GM23248 (cell line): ENCODE measurements at regions not wholly inside any gene's neighbourhood (a gene's known extent, or its start where the extent isn't known, plus 50 kb on each side); places are given as distances from the start of the nearest gene placed in this dataset.

Experiments used
- DNase-seq: peaks from one replicate; pipeline ENCODE4 v3.0.0-alpha.2; 2015
- H2AFZ ChIP-seq: fragments of 200-600 bp; sonication (generic); 2 replicates; pipeline ENCODE4 v1.6.1; 2016; ENCODE audit warnings: antibody characterized with exemption
- H3F3A ChIP-seq: fragments of 200-600 bp; sonication (generic); 2 replicates; pipeline ENCODE4 v1.6.1; 2016; ENCODE audit warnings: mild to moderate bottlenecking, antibody characterized with exemption, mixed run types; ENCODE audit not compliant: insufficient read depth
- H3K27ac ChIP-seq: fragments of 200-600 bp; sonication (generic); 2 replicates; pipeline ENCODE4 v1.5.1; 2016; ENCODE audit warnings: mild to moderate bottlenecking
- H3K27me3 ChIP-seq: fragments of 200-600 bp; sonication (generic); replicated peaks from 2 replicates; pipeline ENCODE4 v1.6.1; 2016; ENCODE audit warnings: mild to moderate bottlenecking; ENCODE audit not compliant: insufficient read depth
- H3K36me3 ChIP-seq: fragments of 200-600 bp; sonication (generic); 2 replicates; pipeline ENCODE4 v1.6.1; 2016; ENCODE audit warnings: low read depth, mild to moderate bottlenecking
- H3K4me1 ChIP-seq: fragments of 200-600 bp; sonication (generic); 2 replicates; pipeline ENCODE4 v1.6.1; 2016; ENCODE audit warnings: mild to moderate bottlenecking; ENCODE audit not compliant: insufficient read depth
- H3K4me2 ChIP-seq: fragments of 200-600 bp; sonication (generic); one replicate; pipeline ENCODE4 v1.6.1; 2016; ENCODE audit warnings: mild to moderate bottlenecking; ENCODE audit not compliant: unreplicated experiment
- H3K4me3 ChIP-seq: fragments of 200-600 bp; sonication (generic); 2 replicates; pipeline ENCODE4 v1.5.1; 2016; ENCODE audit warnings: mild to moderate bottlenecking
- H3K79me2 ChIP-seq: fragments of 200-600 bp; sonication (generic); 2 replicates; pipeline ENCODE4 v1.6.1; 2016; ENCODE audit warnings: mild to moderate bottlenecking; ENCODE audit not compliant: insufficient read depth
- H3K9ac ChIP-seq: fragments of 200-600 bp; sonication (generic); 2 replicates; pipeline ENCODE4 v1.6.1; 2016; ENCODE audit warnings: mild to moderate bottlenecking
- H3K9me2 ChIP-seq: fragments of 200-600 bp; sonication (generic); 2 replicates; pipeline ENCODE4 v1.6.1; 2016; ENCODE audit warnings: mixed run types, mild to moderate bottlenecking, moderate library complexity; ENCODE audit not compliant: insufficient read depth
- H3K9me3 ChIP-seq: fragments of 200-600 bp; sonication (generic); one replicate; pipeline ENCODE4 v1.6.1; 2017; ENCODE audit warnings: low read depth
- H4K20me1 ChIP-seq: fragments of 200-600 bp; sonication (generic); 2 replicates; pipeline ENCODE4 v1.6.0; 2016; ENCODE audit not compliant: insufficient read depth
- EZH2 ChIP-seq: fragments of 200-600 bp; sonication (generic); IDR thresholded peaks from 2 replicates; pipeline ENCODE4 v1.6.1; 2018; ENCODE audit warnings: antibody characterized with exemption, mild to moderate bottlenecking; ENCODE audit not compliant: insufficient read depth, poor library complexity, severe bottlenecking
- EZH2phosphoT487 ChIP-seq: fragments of 200-600 bp; sonication (generic); IDR thresholded peaks from 2 replicates; pipeline ENCODE4 v1.6.1; 2018; ENCODE audit warnings: antibody characterized with exemption, moderate library complexity, mild to moderate bottlenecking, low read depth; ENCODE audit not compliant: insufficient read depth
- WGBS, 2 experiments: methylation state at CpG; one replicate each; pipeline ENCODE4 v1.1.6; 2015 to 2017; ENCODE audit warnings: low lambda C conversion rate in 2 of 2, low coverage in 1 of 2; ENCODE audit errors: missing lambda C conversion rate in 2 of 2; 5-methylcytosine and 5-hydroxymethylcytosine counted together
- in situ Hi-C: fragments of 300-500 bp; cut with MboI; formaldehyde crosslinking; loops from 2 replicates; pipeline ENCODE4 v1.15.0; 2020

- Histone ChIP-seq H3K9me3 (no peaks in the 10 kb centered on the region), H2AFZ (no peak overlapping the region), H3K27me3 (no peaks in the 10 kb centered on the region), H3K79me2 (no peaks in the 10 kb centered on the region), H3K4me1 (no peaks in the 10 kb centered on the region), H4K20me1 (no peaks in the 10 kb centered on the region), H3K4me2 (no peak overlapping the region), H3K9ac (no peak overlapping the region), H3K4me3 (no peak overlapping the region), H3K9me2 (no peaks in the 10 kb centered on the region), H3K27ac (no peak overlapping the region), H3K36me3 (no peaks in the 10 kb centered on the region), H3F3A (no peaks in the 10 kb centered on the region)
- TF ChIP-seq EZH2phosphoT487 = no peak
- TF ChIP-seq EZH2 = no peak
- WGBS, 2 experiments = 45 to 55% methylated on average over 4 of the region's 4 CpGs
- in situ Hi-C loops = no loop called here
- no peak for DNase-seq
Observed at GRCh38 chr10:55782181-55782580, 578.9 kb downstream of the ZWINT start.

GRCh38 chr10:55766212-55766611, 594.8 kb downstream of the ZWINT start:
- no peaks in the 10 kb centered on the region for H3K36me3 ChIP-seq
- H3K4me3 ChIP-seq = no peak overlapping the region
- no peaks in the 10 kb centered on the region for H3F3A ChIP-seq
- H2AFZ ChIP-seq = no peak overlapping the region
- H3K9me2 ChIP-seq = no peaks in the 10 kb centered on the region
- H4K20me1 ChIP-seq = no peaks in the 10 kb centered on the region
- in situ Hi-C loops = no loop called here
- WGBS, 2 experiments = 0% methylated on average over 1 of the region's 1 CpG
- no peak overlapping the region for H3K27ac ChIP-seq
- DNase-seq = no peak
- no peak overlapping the region for H3K9ac ChIP-seq
- H3K27me3 ChIP-seq = no peaks in the 10 kb centered on the region
- no peaks in the 10 kb centered on the region for H3K9me3 ChIP-seq
- TF ChIP-seq EZH2phosphoT487 = no peak
- no peak for TF ChIP-seq EZH2
- H3K4me1 ChIP-seq = no peaks in the 10 kb centered on the region
- H3K4me2 ChIP-seq = no peak overlapping the region
- no peaks in the 10 kb centered on the region for H3K79me2 ChIP-seq

DNA sequence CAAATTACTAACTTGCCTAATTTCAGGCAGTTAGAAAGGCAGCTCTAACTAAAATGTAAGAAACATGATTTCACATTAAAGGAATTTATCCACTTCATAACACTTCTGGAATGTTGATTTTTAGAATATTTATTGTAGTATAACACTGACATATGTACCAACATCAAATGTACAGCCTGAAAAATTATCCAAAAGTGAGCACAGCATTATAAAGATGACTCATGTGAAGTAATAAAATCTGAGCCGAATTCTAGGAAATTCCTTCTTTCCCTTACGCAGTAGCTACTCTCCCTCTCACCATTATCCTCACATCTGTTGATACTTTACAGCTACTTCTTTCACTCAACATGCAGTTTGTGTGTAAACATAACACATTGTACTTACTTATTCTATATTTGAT, 610.6 kb downstream of the ZWINT start:
- in situ Hi-C loops = no loop called here
- Histone ChIP-seq H3K36me3 (no peaks in the 10 kb centered on the region), H3K4me3 (no peak overlapping the region), H3K79me2 (no peaks in the 10 kb centered on the region), H2AFZ (no peak overlapping the region), H3K27me3 (no peaks in the 10 kb centered on the region), H3K4me2 (no peak overlapping the region), H3K9ac (no peak overlapping the region), H3K27ac (no peak overlapping the region), H4K20me1 (no peaks in the 10 kb centered on the region), H3K9me3 (no peaks in the 10 kb centered on the region), H3F3A (no peaks in the 10 kb centered on the region), H3K4me1 (no peaks in the 10 kb centered on the region), H3K9me2 (no peaks in the 10 kb centered on the region)
- DNase-seq = no peak
- 13 to 17% methylated on average over 2 of the region's 2 CpGs for WGBS, 2 experiments
- no peak for TF ChIP-seq EZH2phosphoT487
- no peak for TF ChIP-seq EZH2

DNA sequence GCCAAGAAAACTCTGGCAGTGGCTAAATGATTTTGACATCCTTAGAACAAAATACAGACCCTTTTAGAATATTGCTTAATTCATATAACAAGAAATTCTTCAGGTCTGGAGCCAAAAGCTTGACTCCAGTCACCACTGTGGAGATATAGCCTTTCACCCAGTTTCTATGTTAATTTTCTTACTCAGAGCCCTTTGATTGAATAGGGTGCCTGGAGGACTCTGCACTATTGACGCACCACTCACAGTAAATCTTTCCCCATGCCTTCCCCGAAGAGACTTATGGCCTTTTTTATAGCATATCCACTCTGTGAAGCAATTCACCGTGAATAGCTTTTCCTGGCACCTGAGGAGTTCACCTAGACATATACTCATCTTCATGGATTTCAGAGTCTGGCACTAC, 613.8 kb downstream of the ZWINT start:
- Histone ChIP-seq H3K4me3 (no peak overlapping the region), H3K4me1 (no peaks in the 10 kb centered on the region), H3K79me2 (no peaks in the 10 kb centered on the region), H3K27me3 (no peaks in the 10 kb centered on the region), H3K27ac (no peak overlapping the region), H3F3A (no peaks in the 10 kb centered on the region), H3K4me2 (no peak overlapping the region), H4K20me1 (no peaks in the 10 kb centered on the region), H2AFZ (no peak overlapping the region), H3K9ac (no peak overlapping the region), H3K9me3 (no peaks in the 10 kb centered on the region), H3K36me3 (no peaks in the 10 kb centered on the region), H3K9me2 (no peaks in the 10 kb centered on the region)
- no peak for TF ChIP-seq EZH2
- no peak for TF ChIP-seq EZH2phosphoT487
- 4 to 6% methylated on average over 3 of the region's 3 CpGs for WGBS, 2 experiments
- in situ Hi-C loops = no loop called here
- DNase-seq = no peak

- Histone ChIP-seq H3K36me3 (no peaks in the 10 kb centered on the region), H4K20me1 (no peaks in the 10 kb centered on the region), H3K27ac (no peak overlapping the region), H3K27me3 (no peaks in the 10 kb centered on the region), H3K4me2 (no peak overlapping the region), H3K9me3 (no peaks in the 10 kb centered on the region), H3F3A (no peaks in the 10 kb centered on the region), H3K9me2 (no peaks in the 10 kb centered on the region), H3K4me3 (no peak overlapping the region), H3K79me2 (no peaks in the 10 kb centered on the region), H3K4me1 (no peaks in the 10 kb centered on the region), H2AFZ (no peak overlapping the region), H3K9ac (no peak overlapping the region)
- DNase-seq = no peak
- WGBS, 2 experiments = 9 to 19% methylated on average over 1 of the region's 1 CpG
- no peak for TF ChIP-seq EZH2
- TF ChIP-seq EZH2phosphoT487 = no peak
- in situ Hi-C loops = no loop called here
Observed at GRCh38 chr10:55746002-55746401, 615.1 kb downstream of the ZWINT start.
